Daoy (cell line): ENCODE measurements at regions not wholly inside any gene's neighbourhood (a gene's known extent, or its start where the extent isn't known, plus 50 kb on each side); places are given as distances from the start of the nearest gene placed in this dataset.
"Not testable (repeated sequence)": the region's sequence is repeated elsewhere in the genome, so short reads cannot be mapped to it uniquely, and the experiment has no call there.

Experiments used
- DNase-seq: peaks from one replicate; pipeline ENCODE4 v3.0.0-alpha.2; 2015; ENCODE audit warnings: low read depth

- not testable (repeated sequence) for DNase-seq
These were observed 181.1 kb downstream of the TBC1D2B start for GRCh38 chr15:77896147-77897112.

GRCh38 chr15:77895742-77896141 is 181.8 kb downstream of the TBC1D2B start:
- no peak for DNase-seq

GRCh38 chr15:77895145-77895544 is 182.4 kb downstream of the TBC1D2B start:
- not testable (repeated sequence) for DNase-seq

GRCh38 chr15:77893671-77894640 is 183.6 kb downstream of the TBC1D2B start:
- not testable (repeated sequence) for DNase-seq

- DNase-seq: not testable (repeated sequence)
These were observed 184.3 kb downstream of the TBC1D2B start for GRCh38 chr15:77893246-77893645.

GRCh38 chr15:77892335-77892734 is 185.2 kb downstream of the TBC1D2B start:
- DNase-seq: no peak

GRCh38 chr15:77891862-77892261 is 185.6 kb downstream of the TBC1D2B start:
- DNase-seq: not testable (repeated sequence)

GRCh38 chr15:77890911-77891801 is 186.4 kb downstream of the TBC1D2B start:
- DNase-seq: peak; percentile 68

GRCh38 chr15:77889828-77890725 is 187.4 kb downstream of the TBC1D2B start:
- not testable (repeated sequence) for DNase-seq

GRCh38 chr15:77889009-77889806 is 188.3 kb downstream of the TBC1D2B start:
- DNase-seq: peak; percentile 35

GRCh38 chr15:77887563-77888429 is 189.7 kb downstream of the TBC1D2B start:
- DNase-seq: not testable (repeated sequence)

- no peak for DNase-seq
These were observed 190.6 kb downstream of the TBC1D2B start for GRCh38 chr15:77886805-77887448.

- not testable (repeated sequence) for DNase-seq
These were observed 191.5 kb downstream of the TBC1D2B start for GRCh38 chr15:77885877-77886500.

GRCh38 chr15:77883012-77883411 is 194.5 kb downstream of the TBC1D2B start:
- not testable (repeated sequence) for DNase-seq

- no peak for DNase-seq
These were observed 195.6 kb downstream of the TBC1D2B start for GRCh38 chr15:77881950-77882349.

- DNase-seq: not testable (repeated sequence)
These were observed 196.0 kb downstream of the TBC1D2B start for GRCh38 chr15:77881535-77881934.

GRCh38 chr15:77879466-77879865 is 198.0 kb downstream of the TBC1D2B start:
- DNase-seq: not testable (repeated sequence)
